GM18861 (cell line): ENCODE measurements at regions not wholly inside any gene's neighbourhood (a gene's known extent, or its start where the extent isn't known, plus 50 kb on each side); places are given as distances from the start of the nearest gene placed in this dataset.

ENCODE experiments used
- ATAC-seq: cut with Tn5 transposase; IDR thresholded peaks from one replicate; pipeline ENCODE4 v1.9.1; 2021; ENCODE audit not compliant: unreplicated experiment

- ATAC-seq: no peak
These were observed 1196.2 kb upstream of the TENM4 start for GRCh38 chr11:80636999-80637398.

GRCh38 chr11:80635178-80635577 is 1194.3 kb upstream of the TENM4 start:
- ATAC-seq: no peak

- no peak for ATAC-seq
These were observed 1191.9 kb upstream of the TENM4 start for GRCh38 chr11:80632691-80633090.

DNA sequence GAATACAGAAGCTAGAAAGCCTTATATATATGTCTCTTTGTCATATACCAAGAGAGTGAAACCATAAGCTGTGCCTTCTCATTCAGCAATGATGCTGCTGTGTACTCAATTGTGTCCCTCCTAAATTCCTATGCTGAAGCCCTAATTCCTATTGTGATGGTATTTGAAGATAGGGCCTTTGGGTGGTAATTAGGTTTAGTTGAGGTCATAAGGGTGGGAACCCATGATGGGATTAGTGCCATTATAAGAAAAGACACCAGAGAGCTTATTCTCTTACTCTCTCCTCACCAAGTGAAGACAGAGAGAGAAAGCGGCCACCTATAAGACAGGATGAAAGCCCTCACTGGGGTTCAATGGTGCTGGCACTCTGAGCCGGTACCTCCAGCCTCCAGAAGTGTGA is 1191.3 kb upstream of the TENM4 start:
- ATAC-seq: no peak

- ATAC-seq: no peak
These were observed 1188.6 kb upstream of the TENM4 start for GRCh38 chr11:80629466-80629865.

GRCh38 chr11:80627364-80627763 is 1186.5 kb upstream of the TENM4 start:
- no peak for ATAC-seq

- ATAC-seq: no peak
These were observed 1185.9 kb upstream of the TENM4 start for GRCh38 chr11:80626721-80627120.

DNA sequence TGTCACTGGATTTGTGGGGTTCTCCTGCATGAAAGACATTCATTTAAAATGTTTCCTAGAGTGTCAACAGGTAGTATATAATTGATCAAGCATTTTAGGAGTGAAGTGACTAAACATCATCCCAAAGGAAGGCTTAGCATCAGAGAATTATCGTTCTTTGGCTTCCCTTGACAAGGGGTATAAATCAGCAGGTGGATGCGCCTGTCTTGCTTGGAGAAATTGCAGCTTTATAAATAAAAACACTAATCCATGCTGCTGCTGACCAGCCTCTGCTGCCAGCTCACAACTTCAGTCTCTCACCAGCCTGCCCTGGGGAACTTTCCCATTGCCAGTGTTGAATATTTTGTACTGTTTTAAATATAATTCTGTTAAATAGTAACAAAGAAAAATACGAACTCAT is 1184.7 kb upstream of the TENM4 start:
- ATAC-seq: no peak

DNA sequence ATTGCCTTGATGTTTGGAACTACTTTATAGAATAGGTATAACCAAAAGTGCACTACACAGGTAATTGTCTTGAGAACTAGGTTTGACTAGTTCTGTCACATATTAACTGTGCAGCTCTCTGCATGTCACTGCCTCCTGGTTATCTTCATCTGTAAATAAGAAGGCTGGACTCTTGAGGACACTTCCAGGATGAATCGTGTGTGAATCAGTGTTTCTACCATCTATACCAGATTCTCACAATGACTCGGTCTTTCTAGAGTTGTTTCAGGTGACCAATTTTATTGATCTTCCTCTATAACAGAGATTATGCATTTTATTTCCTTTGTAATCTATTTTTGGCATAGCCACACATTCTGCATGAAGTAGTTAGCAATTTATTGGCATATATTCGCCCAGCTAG is 1181.0 kb upstream of the TENM4 start:
- no peak for ATAC-seq

DNA sequence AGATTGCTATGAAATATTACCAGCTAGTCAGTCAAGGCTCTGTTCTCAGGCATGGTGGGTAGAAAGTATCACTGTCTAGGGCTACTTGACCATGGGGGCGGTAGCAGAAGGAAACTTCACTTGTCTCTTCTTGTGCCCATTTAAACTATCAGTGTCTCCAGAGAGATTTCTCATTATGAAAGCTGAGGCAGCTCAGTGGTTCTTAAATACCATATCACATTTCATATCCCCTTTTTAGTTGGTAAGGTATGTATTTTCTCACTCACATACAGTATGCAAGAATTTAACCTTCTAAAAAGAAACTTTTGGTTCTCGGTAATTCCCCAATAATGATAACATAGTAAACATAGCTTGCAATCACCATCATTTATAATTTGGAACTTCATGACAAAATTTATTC is 1180.0 kb upstream of the TENM4 start:
- no peak for ATAC-seq

DNA sequence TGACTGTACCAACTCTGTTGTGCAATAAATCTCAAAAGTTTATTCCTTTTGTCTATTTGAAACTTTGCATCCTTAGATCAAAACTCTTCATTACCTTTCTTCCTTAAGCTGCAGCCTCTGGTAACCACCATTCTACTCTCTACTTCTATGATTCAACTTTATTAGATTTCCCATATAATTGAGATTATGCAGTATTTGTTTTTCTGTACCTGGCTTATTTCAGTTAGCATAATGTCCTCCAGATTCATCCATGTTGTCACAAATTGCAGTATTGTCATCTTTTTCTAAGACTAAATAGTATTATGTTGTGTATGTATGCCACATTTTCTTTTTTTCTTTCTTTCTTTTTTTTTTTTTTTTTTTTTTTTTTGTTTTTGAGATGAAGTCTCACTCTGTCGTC is 1176.3 kb upstream of the TENM4 start:
- ATAC-seq: no peak

DNA sequence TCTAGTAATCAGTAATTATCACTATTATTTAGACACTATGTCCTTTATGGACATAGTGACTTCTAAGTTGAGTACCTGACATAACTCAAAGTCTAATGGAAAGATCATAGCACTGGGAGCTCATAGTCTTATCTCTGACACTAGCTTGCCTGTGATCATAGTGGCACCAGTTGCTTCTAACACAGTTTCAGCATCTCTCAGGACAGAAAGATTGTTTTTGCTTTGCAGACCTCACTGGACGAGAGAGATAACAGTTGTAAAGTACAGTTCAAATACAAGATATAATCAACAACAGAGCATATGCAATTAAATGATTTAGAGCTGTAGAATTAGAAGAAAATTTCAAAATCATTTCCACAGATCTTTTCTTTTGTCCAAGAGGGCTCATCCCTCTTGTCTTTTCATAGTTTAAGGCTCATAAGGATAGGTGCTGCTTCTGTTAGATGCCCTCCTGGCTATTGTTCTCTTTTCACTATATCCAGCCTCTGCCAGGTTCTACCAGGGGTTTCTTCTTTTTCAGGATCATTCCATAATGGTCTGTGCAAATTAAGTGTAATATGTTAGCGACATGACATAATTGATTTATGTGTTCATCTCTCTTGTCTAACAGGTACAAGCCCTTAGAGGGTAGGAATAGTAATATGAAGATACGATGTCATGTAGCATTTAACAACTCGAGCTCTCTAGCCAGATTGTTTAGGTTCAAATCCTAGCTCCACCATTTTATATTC is 1175.4 kb upstream of the TENM4 start:
- no peak for ATAC-seq

DNA sequence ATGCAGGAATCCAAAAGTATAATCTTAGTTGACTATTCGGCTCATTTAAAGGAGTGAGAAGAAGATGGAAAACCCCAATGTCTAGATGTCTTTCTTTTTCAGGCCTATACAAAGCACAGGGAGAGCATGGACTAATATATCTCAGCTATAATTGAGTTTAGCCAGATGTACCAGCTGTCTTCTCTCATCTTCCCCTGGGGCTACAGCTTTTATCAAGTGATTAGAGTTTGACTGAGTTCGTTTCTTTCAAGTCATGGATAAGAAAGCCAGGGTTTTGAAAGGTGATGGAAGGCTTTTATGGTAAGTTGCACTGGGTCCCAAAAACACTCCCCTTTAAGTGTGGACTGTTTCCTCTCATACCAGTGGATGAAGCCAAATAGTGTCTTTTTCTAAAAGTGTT is 1172.8 kb upstream of the TENM4 start:
- ATAC-seq: no peak

- ATAC-seq: no peak
These were observed 1169.7 kb upstream of the TENM4 start for GRCh38 chr11:80610516-80610915.

DNA sequence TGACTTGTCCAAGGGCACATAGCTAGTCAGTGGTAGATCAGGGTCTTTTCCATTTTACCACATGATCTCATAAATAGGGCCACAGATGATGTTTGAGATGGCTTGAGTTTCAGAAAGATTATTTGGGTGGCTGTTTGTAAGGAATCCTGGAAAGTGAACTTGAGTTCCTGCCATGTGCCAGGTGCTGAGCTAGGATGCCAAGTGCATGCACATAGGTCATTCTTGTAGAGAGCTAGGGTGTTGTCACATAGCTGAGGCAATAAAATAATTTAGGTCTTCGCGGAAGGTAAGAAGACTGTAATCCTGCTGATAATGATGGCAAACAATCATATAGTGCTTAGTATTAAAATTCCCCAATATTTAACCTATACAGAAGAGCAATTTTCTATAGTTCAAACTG is 1162.6 kb upstream of the TENM4 start:
- ATAC-seq: no peak

DNA sequence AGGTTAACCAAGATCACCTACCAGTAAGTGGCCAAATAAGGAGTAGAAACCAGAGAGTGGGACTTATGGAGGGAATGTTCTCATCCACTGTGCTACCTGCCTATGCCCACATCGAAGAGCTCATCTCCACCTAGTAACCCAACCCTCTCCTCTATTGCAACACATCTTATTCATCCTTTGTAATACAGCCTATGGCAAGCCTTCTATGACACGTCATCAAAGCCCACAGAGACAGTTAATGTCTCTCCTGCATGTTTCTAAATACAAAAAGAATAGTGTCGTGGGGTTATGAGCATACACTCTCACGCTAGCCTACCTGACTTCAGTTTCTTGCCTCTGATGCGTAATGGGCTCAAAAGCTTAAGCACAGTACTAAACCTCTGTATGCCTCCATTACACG is 1158.1 kb upstream of the TENM4 start:
- ATAC-seq: no peak

DNA sequence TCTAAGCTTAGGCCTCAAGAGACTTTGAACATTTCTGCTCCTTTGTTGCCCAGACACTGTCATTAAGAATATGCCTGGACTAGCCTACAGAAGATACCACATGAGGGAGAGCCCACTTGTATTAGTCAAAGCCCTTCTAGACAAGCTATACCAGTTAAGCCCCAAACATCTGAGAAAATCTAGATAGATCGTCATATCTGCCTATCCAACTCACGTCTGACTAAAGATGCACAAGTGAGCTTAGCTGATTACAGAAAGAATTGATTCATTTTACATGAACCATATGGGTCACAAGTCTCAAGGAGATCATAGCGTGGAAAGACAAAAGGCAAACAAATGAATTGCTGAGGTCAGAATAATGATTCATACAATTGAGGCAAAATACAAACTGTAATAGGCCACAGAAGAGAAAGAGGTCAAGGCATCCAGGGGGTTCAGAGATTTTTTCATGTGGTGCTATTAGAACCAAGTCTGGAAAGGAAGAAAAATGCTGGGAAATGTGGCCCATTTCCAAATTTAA is 1155.5 kb upstream of the TENM4 start:
- no peak for ATAC-seq

- ATAC-seq: no peak
These were observed 1154.2 kb upstream of the TENM4 start for GRCh38 chr11:80595011-80595410.

- no peak for ATAC-seq
These were observed 1153.0 kb upstream of the TENM4 start for GRCh38 chr11:80593648-80594374.

GRCh38 chr11:80592546-80592945 is 1151.7 kb upstream of the TENM4 start:
- ATAC-seq: no peak

DNA sequence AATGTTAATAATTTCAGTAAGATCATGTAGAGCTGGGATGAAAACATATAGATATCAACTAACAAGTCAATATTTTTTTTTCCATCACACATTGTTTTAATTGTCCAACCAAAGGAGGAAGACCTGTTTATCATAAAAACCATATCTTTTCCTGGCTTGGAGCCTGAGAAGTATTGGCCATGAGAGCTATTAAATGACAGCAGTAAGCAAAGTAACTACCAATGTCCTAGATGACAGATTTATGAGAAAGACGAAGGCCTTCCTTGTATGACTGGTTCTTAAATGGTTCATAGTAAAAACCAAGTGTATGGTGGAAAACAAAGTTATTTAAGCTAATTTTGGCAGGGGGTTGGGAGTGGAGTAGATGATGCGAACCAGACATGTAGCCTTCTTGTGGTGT is 1147.1 kb upstream of the TENM4 start:
- ATAC-seq: no peak

DNA sequence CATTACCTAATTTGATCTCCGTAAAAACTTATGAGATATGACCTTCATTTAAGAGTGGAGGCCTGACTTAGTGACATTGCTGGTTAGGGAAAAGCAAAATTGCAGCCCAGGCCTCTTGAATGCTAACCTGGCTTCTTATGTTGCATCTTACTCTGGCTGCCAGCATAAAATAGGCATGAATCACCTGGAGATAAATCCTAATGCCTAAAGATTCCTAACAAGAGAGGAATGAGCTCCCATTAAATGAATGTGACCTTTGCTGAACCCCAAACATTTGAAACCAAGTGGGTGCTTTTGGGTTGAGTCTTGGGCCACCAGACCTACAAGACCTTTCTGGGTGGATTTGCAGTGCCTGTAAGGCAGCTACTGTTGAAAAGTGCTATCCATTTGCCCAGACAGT is 1145.6 kb upstream of the TENM4 start:
- no peak for ATAC-seq

GRCh38 chr11:80584661-80585060 is 1143.8 kb upstream of the TENM4 start:
- no peak for ATAC-seq
